GM19351 (cell line): ENCODE measurements at regions not wholly inside any gene's neighbourhood (a gene's known extent, or its start where the extent isn't known, plus 50 kb on each side); places are given as distances from the start of the nearest gene placed in this dataset.

Experiments used
- ATAC-seq: cut with Tn5 transposase; IDR thresholded peaks from one replicate; pipeline ENCODE4 v1.9.1; 2021; ENCODE audit warnings: mild to moderate bottlenecking, moderate library complexity; ENCODE audit not compliant: unreplicated experiment

DNA sequence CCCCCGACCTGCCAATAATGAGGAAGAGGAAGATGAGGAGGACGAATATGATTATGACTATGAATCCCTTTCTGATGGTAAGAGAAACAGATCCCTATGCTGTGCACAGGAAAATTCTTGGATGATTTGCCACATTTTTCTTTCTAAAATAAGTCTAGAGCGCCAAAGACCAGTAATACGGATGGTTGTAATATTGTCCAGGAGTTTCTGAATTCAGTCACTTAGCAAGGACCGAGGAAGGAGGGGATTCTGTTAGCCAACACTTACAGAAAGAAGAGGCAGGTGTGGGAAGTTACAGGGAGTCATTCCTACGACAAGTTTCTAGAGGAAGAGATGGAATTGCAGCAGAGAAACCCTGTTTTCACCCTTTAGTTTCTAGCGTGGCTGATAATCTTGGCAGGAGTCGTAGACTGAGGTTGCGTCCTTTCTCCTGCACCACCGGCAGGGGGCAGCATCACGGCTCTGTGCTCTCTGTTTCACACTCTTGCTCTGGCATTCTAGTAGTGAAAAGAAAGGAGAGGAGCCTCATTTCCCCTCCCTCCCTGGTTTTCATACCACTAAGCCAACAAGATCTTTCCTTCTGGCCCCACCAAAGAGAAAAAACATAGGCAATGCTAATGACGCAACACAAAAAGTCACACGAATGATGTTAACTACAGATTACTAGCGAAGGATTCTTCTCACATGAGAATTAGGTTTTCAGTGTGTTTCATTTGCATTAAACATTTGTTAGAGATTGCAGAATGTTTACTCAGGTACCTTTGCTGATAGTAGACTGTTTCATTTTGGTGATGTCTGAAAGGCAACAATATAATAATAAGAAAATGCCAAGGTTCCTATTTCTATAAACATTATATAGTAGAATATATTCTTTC lies 82.7 kb downstream of the NOC3L start:
- ATAC-seq: peak; percentile 77

DNA sequence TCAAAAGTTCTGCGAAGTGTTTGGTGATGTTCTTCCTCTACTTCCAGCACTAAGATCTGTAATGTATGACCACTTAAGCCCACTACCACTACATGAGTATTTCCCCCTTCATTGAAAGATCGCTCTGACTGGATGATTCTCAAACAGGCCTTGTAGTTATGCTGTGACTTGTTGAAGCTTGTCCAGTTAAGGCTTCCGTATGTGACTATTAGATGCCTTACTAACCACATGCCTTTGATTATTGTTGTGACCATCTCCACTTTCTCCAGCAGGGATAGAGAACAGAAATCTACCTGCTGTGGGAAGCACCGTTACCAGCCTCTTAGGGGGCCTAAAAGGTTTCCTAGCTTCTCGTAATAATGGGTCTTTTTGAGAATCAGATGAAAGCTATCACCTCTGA lies 81.1 kb downstream of the NOC3L start:
- ATAC-seq: no peak

DNA sequence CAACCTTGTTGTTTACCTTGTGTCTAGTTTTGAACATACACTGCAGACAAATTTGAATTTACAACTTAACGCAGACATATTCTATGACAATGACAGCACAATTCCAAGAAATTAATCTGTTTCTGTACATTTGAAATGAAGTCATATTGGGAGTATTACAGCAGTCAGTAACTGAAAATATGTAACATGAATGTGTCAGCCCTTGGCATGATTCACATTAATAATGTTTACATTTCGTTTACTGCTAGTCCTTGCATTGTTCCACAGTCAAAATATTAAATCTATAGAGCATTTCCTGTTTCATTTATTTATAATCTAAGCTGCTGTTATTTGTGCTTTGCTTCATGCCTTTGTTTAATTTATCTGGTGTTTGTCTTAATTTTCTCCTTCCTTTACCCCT lies 80.4 kb downstream of the NOC3L start:
- ATAC-seq: no peak
